ENCODE measurements at regions not wholly inside any gene's neighbourhood (a gene's known extent, or its start where the extent isn't known, plus 50 kb on each side); places are given as distances from the start of the nearest gene placed in this dataset.

DNA sequence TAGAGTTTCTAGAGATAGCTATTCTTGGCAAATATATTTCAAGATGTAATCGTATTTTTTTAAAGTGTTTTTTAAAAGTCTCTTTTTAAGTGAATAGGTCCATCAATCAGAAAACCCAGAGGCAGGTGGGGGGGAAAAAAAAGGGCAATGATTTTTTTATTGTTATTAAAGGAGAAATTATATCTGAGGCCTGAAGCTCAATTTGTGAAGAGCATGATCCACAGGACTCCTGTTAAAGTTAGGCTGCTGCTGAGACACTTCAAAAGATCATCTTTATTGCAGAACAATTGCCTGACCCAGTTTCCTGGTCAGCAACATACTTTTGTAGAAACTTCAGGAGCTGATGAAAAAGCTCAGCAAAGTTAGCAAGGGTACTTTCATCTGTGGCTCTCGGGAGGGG, 326.2 kb downstream of the RASEF start:
- TF ChIP-seq, protein P1, sequence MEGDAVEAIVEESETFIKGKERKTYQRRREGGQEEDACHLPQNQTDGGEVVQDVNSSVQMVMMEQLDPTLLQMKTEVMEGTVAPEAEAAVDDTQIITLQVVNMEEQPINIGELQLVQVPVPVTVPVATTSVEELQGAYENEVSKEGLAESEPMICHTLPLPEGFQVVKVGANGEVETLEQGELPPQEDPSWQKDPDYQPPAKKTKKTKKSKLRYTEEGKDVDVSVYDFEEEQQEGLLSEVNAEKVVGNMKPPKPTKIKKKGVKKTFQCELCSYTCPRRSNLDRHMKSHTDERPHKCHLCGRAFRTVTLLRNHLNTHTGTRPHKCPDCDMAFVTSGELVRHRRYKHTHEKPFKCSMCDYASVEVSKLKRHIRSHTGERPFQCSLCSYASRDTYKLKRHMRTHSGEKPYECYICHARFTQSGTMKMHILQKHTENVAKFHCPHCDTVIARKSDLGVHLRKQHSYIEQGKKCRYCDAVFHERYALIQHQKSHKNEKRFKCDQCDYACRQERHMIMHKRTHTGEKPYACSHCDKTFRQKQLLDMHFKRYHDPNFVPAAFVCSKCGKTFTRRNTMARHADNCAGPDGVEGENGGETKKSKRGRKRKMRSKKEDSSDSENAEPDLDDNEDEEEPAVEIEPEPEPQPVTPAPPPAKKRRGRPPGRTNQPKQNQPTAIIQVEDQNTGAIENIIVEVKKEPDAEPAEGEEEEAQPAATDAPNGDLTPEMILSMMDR (IDR thresholded peaks at IDR 0.05), result no peak
- TF ChIP-seq EZH2 (IDR thresholded peaks at IDR 0.05; ENCODE audit: borderline replicate concordance, insufficient read depth, low read depth, low read length, poor library complexity, severe bottlenecking), result no peak
